H1 (cell line): ENCODE measurements at regions not wholly inside any gene's neighbourhood (a gene's known extent, or its start where the extent isn't known, plus 50 kb on each side); places are given as distances from the start of the nearest gene placed in this dataset.

ENCODE experiments used
- CTCF ChIA-PET: fragments of 300-600 bp; sonication (Branson Sonifier 250); formaldehyde crosslinking; loops from one replicate; lab custom pipeline; 2021; ENCODE audit not compliant: partially characterized antibody; lab: Charles Lee
- POLR2A ChIA-PET: fragments of 300-600 bp; sonication (Branson Sonifier 250); formaldehyde crosslinking; loops from one replicate; lab custom pipeline; 2021; ENCODE audit warnings: inconsistent platforms; ENCODE audit not compliant: partially characterized antibody; lab: Charles Lee
- DNase-seq, 2 experiments: peaks; one replicate each; pipeline versions ENCODE4 v3.0.0 to v3.0.0-alpha.2; 2010 to 2022; ENCODE audit warnings: low spot score in 2 of 2, low read depth in 1 of 2, mixed read lengths in 1 of 2
- FAIRE-seq: peaks from 2 replicates; lab custom pipeline; 2011; peaks lifted over from hg19 to GRCh38; lab: Jason Lieb, UNC
- H2AFZ ChIP-seq: 2 replicates; pipeline ENCODE4 v1.8.1; 2012; ENCODE audit warnings: low read length, inconsistent platforms
- H2AK5ac ChIP-seq: 2 replicates; pipeline ENCODE4 v1.6.1; 2013; ENCODE audit warnings: low read depth, low read length
- H2BK120ac ChIP-seq: replicated peaks from 2 replicates; pipeline ENCODE3; 2013; ENCODE audit warnings: low read depth, low read length, inconsistent platforms
- H2BK12ac ChIP-seq: 2 replicates; pipeline ENCODE4 v1.6.1; 2013; ENCODE audit warnings: low read depth, low read length
- H2BK15ac ChIP-seq: 2 replicates; pipeline ENCODE4 v1.6.1; 2013; ENCODE audit warnings: low read length
- H2BK20ac ChIP-seq: 2 replicates; pipeline ENCODE4 v1.6.1; 2013; ENCODE audit warnings: low read length
- H2BK5ac ChIP-seq: 2 replicates; pipeline ENCODE4 v1.6.1; 2013; ENCODE audit warnings: low read depth, low read length
- H3K14ac ChIP-seq: 2 replicates; pipeline ENCODE4 v1.6.1; 2013; ENCODE audit warnings: inconsistent platforms; ENCODE audit not compliant: insufficient read length
- H3K18ac ChIP-seq: 2 replicates; pipeline ENCODE4 v1.6.1; 2013; ENCODE audit warnings: low read length; ENCODE audit errors: extremely low read depth
- H3K23ac ChIP-seq: 2 replicates; pipeline ENCODE4 v1.6.1; 2013; ENCODE audit warnings: inconsistent platforms; ENCODE audit not compliant: insufficient read length
- H3K23me2 ChIP-seq: 2 replicates; pipeline ENCODE4 v1.6.1; 2013; ENCODE audit warnings: low read depth, low read length
- H3K27ac ChIP-seq: 2 replicates; pipeline ENCODE4 v1.6.1; 2011; ENCODE audit warnings: low read depth, low read length, inconsistent platforms
- H3K27me3 ChIP-seq, 4 experiments: replicated peaks in 1 of 4; 1 replicate in 1 of 4; 2 replicates in 3 of 4; pipeline versions ENCODE4 v1.6.1 to v1.8.1; 2011 to 2013; ENCODE audit warnings: low read length in 3 of 4, mild to moderate bottlenecking in 3 of 4, inconsistent platforms in 2 of 4, mixed read lengths in 2 of 4, moderate library complexity in 1 of 4; ENCODE audit not compliant: control insufficient read depth in 3 of 4, insufficient read depth in 3 of 4; ENCODE audit errors: extremely low read depth in 1 of 4
- H3K36me3 ChIP-seq, 4 experiments: 2 replicates each; pipeline versions ENCODE4 v1.6.1 to v1.8.1; 2011 to 2013; ENCODE audit warnings: mild to moderate bottlenecking in 4 of 4, low read length in 3 of 4, moderate library complexity in 2 of 4, control low read depth in 1 of 4, inconsistent platforms in 1 of 4; ENCODE audit not compliant: insufficient read depth in 4 of 4, control insufficient read depth in 2 of 4
- H3K4ac ChIP-seq: replicated peaks from 2 replicates; pipeline ENCODE3; 2013; ENCODE audit warnings: low read length, low read depth, mixed read lengths, inconsistent platforms; ENCODE audit not compliant: insufficient read length
- H3K4me1 ChIP-seq, 4 experiments: replicated peaks in 1 of 4; 1 replicate in 1 of 4; 2 replicates in 3 of 4; pipeline versions ENCODE4 v1.6.1 to v1.8.1; 2011 to 2013; ENCODE audit warnings: low read length in 3 of 4, inconsistent platforms in 2 of 4, mixed read lengths in 1 of 4; ENCODE audit not compliant: insufficient read depth in 4 of 4, control insufficient read depth in 3 of 4
- H3K4me2 ChIP-seq, 2 experiments: 2 replicates each; pipeline versions ENCODE4 v1.6.1 to v1.8.1; 2011 to 2013; ENCODE audit warnings: low read depth in 2 of 2, low read length in 2 of 2, control low read depth in 1 of 2, inconsistent platforms in 1 of 2, mild to moderate bottlenecking in 1 of 2; ENCODE audit not compliant: insufficient read depth in 1 of 2
- H3K4me3 ChIP-seq, 4 experiments: fragments of 200-600, 300-600 bp in 1 of 4; sonication (generic), shearing (Covaris generic), sonication (Bioruptor Twin) in 1 of 4; 2 replicates each; pipeline versions ENCODE4 v1.5.1 to v1.8.1; 2011 to 2016; ENCODE audit warnings: low read length in 4 of 4, low read depth in 3 of 4, control low read depth in 2 of 4, inconsistent platforms in 2 of 4, mild to moderate bottlenecking in 2 of 4, mixed read lengths in 1 of 4, moderate library complexity in 1 of 4; ENCODE audit not compliant: insufficient read depth in 2 of 4; ENCODE audit errors: extremely low read depth in 1 of 4
- H3K56ac ChIP-seq: replicated peaks from 2 replicates; pipeline ENCODE3; 2013; ENCODE audit warnings: low read depth, mild to moderate bottlenecking, mixed read lengths, low read length, inconsistent platforms; ENCODE audit not compliant: insufficient read length
- H3K79me1 ChIP-seq: 2 replicates; pipeline ENCODE4 v1.6.1; 2013; ENCODE audit warnings: low read depth, low read length, control low read depth
- H3K79me2 ChIP-seq, 2 experiments: 2 replicates each; pipeline versions ENCODE4 v1.6.1 to v1.8.1; 2012 to 2013; ENCODE audit warnings: low read length in 2 of 2, mild to moderate bottlenecking in 2 of 2, inconsistent platforms in 1 of 2; ENCODE audit not compliant: insufficient read depth in 2 of 2, control insufficient read depth in 1 of 2
- H3K9ac ChIP-seq, 4 experiments: replicated peaks in 1 of 4; 1 replicate in 1 of 4; 2 replicates in 3 of 4; pipeline versions ENCODE4 v1.6.1 to v1.8.1; 2011 to 2013; ENCODE audit warnings: low read depth in 3 of 4, low read length in 3 of 4, control low read depth in 2 of 4, mild to moderate bottlenecking in 2 of 4, moderate library complexity in 2 of 4, inconsistent platforms in 1 of 4; ENCODE audit errors: extremely low read depth in 1 of 4
- H3K9me3 ChIP-seq, 2 experiments: 2 replicates each; pipeline versions ENCODE4 v1.6.1 to v1.8.1; 2012 to 2013; ENCODE audit warnings: mild to moderate bottlenecking in 2 of 2, moderate library complexity in 2 of 2, control low read depth in 1 of 2, inconsistent platforms in 1 of 2, low read depth in 1 of 2, low read length in 1 of 2, mixed read lengths in 1 of 2; ENCODE audit not compliant: insufficient read depth in 2 of 2
- H4K20me1 ChIP-seq, 2 experiments: replicated peaks in 1 of 2; 2 replicates each; pipeline versions ENCODE3 to v1.8.1; 2011 to 2013; ENCODE audit warnings: inconsistent platforms in 2 of 2, low read length in 2 of 2, mild to moderate bottlenecking in 1 of 2; ENCODE audit not compliant: insufficient read depth in 2 of 2, control insufficient read depth in 1 of 2
- H4K5ac ChIP-seq: 2 replicates; pipeline ENCODE4 v1.6.1; 2013; ENCODE audit warnings: low read length, low read depth, mixed read lengths, inconsistent platforms; ENCODE audit not compliant: insufficient read length
- H4K8ac ChIP-seq: 2 replicates; pipeline ENCODE4 v1.8.0; 2013; ENCODE audit warnings: mild to moderate bottlenecking, moderate library complexity, low read length, inconsistent platforms; ENCODE audit not compliant: insufficient read depth; ENCODE audit errors: extremely low read depth
- H4K91ac ChIP-seq: replicated peaks from 2 replicates; pipeline ENCODE3; 2013; ENCODE audit warnings: low read length, mixed read lengths, inconsistent platforms; ENCODE audit not compliant: insufficient read length
- BACH1 ChIP-seq: IDR thresholded peaks from 2 replicates; pipeline ENCODE4 v1.6.1; 2012; ENCODE audit warnings: low read length, improper control_type of control experiment
- HDAC2 ChIP-seq, 2 experiments: fragments of 300-600 bp in 1 of 2; sonication (generic) in 1 of 2; IDR thresholded peaks; 2 replicates each; pipeline ENCODE4 v1.6.1; 2011 to 2012; ENCODE audit warnings: low read depth in 2 of 2, low read length in 2 of 2, mild to moderate bottlenecking in 2 of 2, moderate library complexity in 2 of 2, borderline replicate concordance in 1 of 2, inconsistent platforms in 1 of 2
- HDAC6 ChIP-seq: IDR thresholded peaks from one replicate; pipeline ENCODE4 v1.7.1; 2012; ENCODE audit warnings: low read depth, mild to moderate bottlenecking, inconsistent platforms, low read length, moderate library complexity
- RAD21 ChIP-seq, 2 experiments: IDR thresholded peaks in 1 of 2; conservative IDR thresholded peaks in 1 of 2; 2 replicates each; pipeline ENCODE4 v1.6.1; 2011; ENCODE audit warnings: low read depth in 2 of 2, low read length in 2 of 2, improper control_type of control experiment in 1 of 2, inconsistent platforms in 1 of 2, mild to moderate bottlenecking in 1 of 2, moderate library complexity in 1 of 2
- SAP30 ChIP-seq: fragments of 300-600 bp; sonication (generic); IDR thresholded peaks from 2 replicates; pipeline ENCODE4 v1.7.1; 2012; ENCODE audit warnings: low read length, moderate library complexity, mild to moderate bottlenecking, inconsistent platforms; ENCODE audit not compliant: insufficient read depth, insufficient replicate concordance
- SIN3A ChIP-seq, 2 experiments: IDR thresholded peaks in 1 of 2; conservative IDR thresholded peaks in 1 of 2; 2 replicates each; pipeline ENCODE4 v1.6.1; 2011 to 2012; ENCODE audit warnings: low read length in 2 of 2, improper control_type of control experiment in 1 of 2, low read depth in 1 of 2, mild to moderate bottlenecking in 1 of 2
- WGBS, 2 experiments: shearing (Covaris generic) in 1 of 2; methylation state at CpG; one replicate each; pipeline versions ENCODE4 v1.1.6 to v1.1.7; 2013 to 2015; ENCODE audit warnings: low lambda C conversion rate in 2 of 2, mixed read lengths in 2 of 2, inconsistent platforms in 1 of 2, low coverage in 1 of 2, missing lambda C conversion rate in 1 of 2; ENCODE audit not compliant: insufficient replicate concordance in 2 of 2, insufficient coverage in 1 of 2, insufficient read length in 1 of 2; ENCODE audit errors: extremely low coverage in 1 of 2, missing lambda C conversion rate in 1 of 2; 5-methylcytosine and 5-hydroxymethylcytosine counted together
- TF ChIP-seq, protein P1 (sequence below): IDR thresholded peaks from 2 replicates; pipeline ENCODE4 v1.6.1; 2011; ENCODE audit warnings: low read length, improper control_type of control experiment
- TF ChIP-seq, protein P2 (sequence below): IDR thresholded peaks from 2 replicates; pipeline ENCODE4 v1.6.1; 2011; ENCODE audit warnings: low read depth, mild to moderate bottlenecking, low read length; ENCODE audit not compliant: insufficient read depth
- TF ChIP-seq, protein P3 (sequence below), 3 experiments: IDR thresholded peaks; 1 replicate in 2 of 3; 2 replicates in 1 of 3; pipeline versions ENCODE4 v1.5.1 to v1.6.1; 2011; ENCODE audit warnings: low read length in 3 of 3, mild to moderate bottlenecking in 3 of 3, inconsistent platforms in 2 of 3, low read depth in 1 of 3, moderate library complexity in 1 of 3; ENCODE audit not compliant: insufficient read depth in 1 of 3; ENCODE audit errors: control extremely low read depth in 1 of 3

DNA sequence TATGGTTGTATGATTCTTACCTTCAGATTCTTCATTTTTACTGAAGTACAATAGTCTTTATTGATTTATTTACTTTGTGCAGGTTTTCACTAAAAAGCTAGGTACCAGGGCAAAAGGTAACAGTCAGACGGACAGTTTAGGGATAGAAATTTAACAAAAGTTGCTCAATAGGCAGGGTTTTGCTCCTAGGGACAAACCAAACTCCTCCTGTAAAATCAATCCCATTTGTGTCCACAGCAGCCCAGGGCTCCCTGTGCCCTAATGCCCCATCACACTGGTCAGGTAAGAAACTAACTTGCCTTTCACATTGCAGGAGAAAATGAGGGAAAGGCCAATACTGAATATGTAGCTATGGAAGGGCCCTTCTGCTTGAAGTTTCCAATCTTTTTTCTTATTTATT is 410.9 kb downstream of the EPHA4 start:
- Histone ChIP-seq H3K9ac (no peak overlapping the region), H3K4me1 (peaks cover 0 to under 1% (median 0%) of the 10 kb centered on the region in 4 experiments; a peak in 2 of 7 replicates), H3K79me2 (no peaks in the 10 kb centered on the region), H3K23me2 (peaks cover 2% of the 10 kb centered on the region; the same call in 1 of the 2 replicates), H4K91ac (no peak overlapping the region), H2BK20ac (no peak overlapping the region), H3K4me2 (no peak overlapping the region), H2AFZ (no peak overlapping the region), H3K27ac (no peak overlapping the region), H3K14ac (no peak overlapping the region), H3K23ac (no peak overlapping the region), H2BK5ac (no peak overlapping the region), H4K5ac (no peak overlapping the region), H2AK5ac (no peak overlapping the region), H2BK12ac (no peak overlapping the region), H4K20me1 (no peaks in the 10 kb centered on the region), H3K18ac (no peak overlapping the region), H2BK120ac (no peak overlapping the region), H3K4ac (no peak overlapping the region), H3K27me3 (no peaks in the 10 kb centered on the region), H3K4me3 (no peak overlapping the region), H3K79me1 (no peaks in the 10 kb centered on the region), H3K9me3 (no peaks in the 10 kb centered on the region), H2BK15ac (no peak overlapping the region), H3K36me3 (no peaks in the 10 kb centered on the region), H3K56ac (no peak overlapping the region), H4K8ac (no peak overlapping the region)
- FAIRE-seq, result no peak
- no peak for DNase-seq
- ChIA-PET CTCF (no interaction called here), POLR2A (no interaction called here)
- WGBS, 2 experiments, result 91% methylated on average over 1 of the region's 1 CpG; no CpG with 5 or more reads in 1 of the 2 experiments
- TF ChIP-seq SAP30 (no peak), RAD21 (IDR thresholded peaks at IDR 0.05 in 1 of 2, conservative IDR thresholded peaks at IDR 0.05 in 1 of 2; ENCODE audit: low read depth in 2 of 2, low read length in 2 of 2) (no peak), SIN3A (conservative IDR thresholded peaks at IDR 0.05 in 1 of 2, IDR thresholded peaks at IDR 0.05 in 1 of 2; ENCODE audit: low read depth in 1 of 2, low read length in 2 of 2) (no peak), BACH1 (no peak), HDAC6 (no peak), HDAC2 (IDR thresholded peaks at IDR 0.05; ENCODE audit: borderline replicate concordance in 1 of 2, low read depth in 2 of 2, low read length in 2 of 2) (no peak)
- TF ChIP-seq, protein P1, sequence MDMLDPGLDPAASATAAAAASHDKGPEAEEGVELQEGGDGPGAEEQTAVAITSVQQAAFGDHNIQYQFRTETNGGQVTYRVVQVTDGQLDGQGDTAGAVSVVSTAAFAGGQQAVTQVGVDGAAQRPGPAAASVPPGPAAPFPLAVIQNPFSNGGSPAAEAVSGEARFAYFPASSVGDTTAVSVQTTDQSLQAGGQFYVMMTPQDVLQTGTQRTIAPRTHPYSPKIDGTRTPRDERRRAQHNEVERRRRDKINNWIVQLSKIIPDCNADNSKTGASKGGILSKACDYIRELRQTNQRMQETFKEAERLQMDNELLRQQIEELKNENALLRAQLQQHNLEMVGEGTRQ, result no peak
- TF ChIP-seq, protein P2, sequence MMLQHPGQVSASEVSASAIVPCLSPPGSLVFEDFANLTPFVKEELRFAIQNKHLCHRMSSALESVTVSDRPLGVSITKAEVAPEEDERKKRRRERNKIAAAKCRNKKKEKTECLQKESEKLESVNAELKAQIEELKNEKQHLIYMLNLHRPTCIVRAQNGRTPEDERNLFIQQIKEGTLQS, result no peak
- TF ChIP-seq, protein P3, sequence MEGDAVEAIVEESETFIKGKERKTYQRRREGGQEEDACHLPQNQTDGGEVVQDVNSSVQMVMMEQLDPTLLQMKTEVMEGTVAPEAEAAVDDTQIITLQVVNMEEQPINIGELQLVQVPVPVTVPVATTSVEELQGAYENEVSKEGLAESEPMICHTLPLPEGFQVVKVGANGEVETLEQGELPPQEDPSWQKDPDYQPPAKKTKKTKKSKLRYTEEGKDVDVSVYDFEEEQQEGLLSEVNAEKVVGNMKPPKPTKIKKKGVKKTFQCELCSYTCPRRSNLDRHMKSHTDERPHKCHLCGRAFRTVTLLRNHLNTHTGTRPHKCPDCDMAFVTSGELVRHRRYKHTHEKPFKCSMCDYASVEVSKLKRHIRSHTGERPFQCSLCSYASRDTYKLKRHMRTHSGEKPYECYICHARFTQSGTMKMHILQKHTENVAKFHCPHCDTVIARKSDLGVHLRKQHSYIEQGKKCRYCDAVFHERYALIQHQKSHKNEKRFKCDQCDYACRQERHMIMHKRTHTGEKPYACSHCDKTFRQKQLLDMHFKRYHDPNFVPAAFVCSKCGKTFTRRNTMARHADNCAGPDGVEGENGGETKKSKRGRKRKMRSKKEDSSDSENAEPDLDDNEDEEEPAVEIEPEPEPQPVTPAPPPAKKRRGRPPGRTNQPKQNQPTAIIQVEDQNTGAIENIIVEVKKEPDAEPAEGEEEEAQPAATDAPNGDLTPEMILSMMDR (IDR thresholded peaks at IDR 0.05; ENCODE audit: control extremely low read depth in 1 of 3, insufficient read depth in 1 of 3, low read depth in 1 of 3, low read length in 3 of 3), result no peak
